Neural cell (in vitro differentiated cells): ENCODE measurements at regions not wholly inside any gene's neighbourhood (a gene's known extent, or its start where the extent isn't known, plus 50 kb on each side); places are given as distances from the start of the nearest gene placed in this dataset.
"Not testable (repeated sequence)": the region's sequence is repeated elsewhere in the genome, so short reads cannot be mapped to it uniquely, and the experiment has no call there.

Source experiments
- H2AFZ ChIP-seq: fragments of 200-600, 300-800 bp; sonication (generic), shearing (Covaris generic); 2 replicates; pipeline ENCODE4 v1.6.0; 2014; ENCODE audit warnings: low read depth, mild to moderate bottlenecking, antibody characterized with exemption, low read length, moderate library complexity
- H3F3A ChIP-seq: fragments of 200-600 bp; shearing (Covaris generic); 2 replicates; pipeline ENCODE4 v1.6.1; 2016; ENCODE audit warnings: mild to moderate bottlenecking, moderate library complexity, mixed read lengths, antibody characterized with exemption, low read length; ENCODE audit not compliant: insufficient read depth, poor library complexity, severe bottlenecking
- H3K27ac ChIP-seq: fragments of 200-600, 300-800 bp; sonication (generic), shearing (Covaris generic); 2 replicates; pipeline ENCODE4 v1.5.1; 2014; ENCODE audit warnings: mild to moderate bottlenecking, low read length, moderate library complexity
- H3K27me3 ChIP-seq: fragments of 300-800, 200-600 bp; sonication (generic), shearing (Covaris generic); 2 replicates; pipeline ENCODE4 v1.6.0; 2014; ENCODE audit warnings: mild to moderate bottlenecking, low read depth, low read length, moderate library complexity; ENCODE audit not compliant: insufficient read depth
- H3K36me3 ChIP-seq: fragments of 300-800, 200-600 bp; sonication (generic), shearing (Covaris generic); 2 replicates; pipeline ENCODE4 v1.5.1; 2014; ENCODE audit warnings: mild to moderate bottlenecking, antibody characterized with exemption, low read length, moderate library complexity; ENCODE audit not compliant: insufficient read depth
- H3K4me2 ChIP-seq: fragments of 300-800, 200-600 bp; sonication (generic), shearing (Covaris generic); 2 replicates; pipeline ENCODE4 v1.6.0; 2014; ENCODE audit warnings: mild to moderate bottlenecking, low read length
- H3K4me3 ChIP-seq: fragments of 300-800, 200-600 bp; sonication (generic), shearing (Covaris generic); 2 replicates; pipeline ENCODE4 v1.5.1; 2014; ENCODE audit warnings: mild to moderate bottlenecking, low read length, moderate library complexity
- H3K79me2 ChIP-seq: fragments of 200-600 bp; shearing (Covaris generic); replicated peaks from 2 replicates; pipeline ENCODE4 v1.6.0; 2014; ENCODE audit warnings: mild to moderate bottlenecking, low read length, moderate library complexity; ENCODE audit not compliant: insufficient read depth
- H3K9ac ChIP-seq: fragments of 300-800, 200-600 bp; sonication (generic), shearing (Covaris generic); 2 replicates; pipeline ENCODE4 v1.6.1; 2016; ENCODE audit warnings: mild to moderate bottlenecking, low read length, mixed read lengths
- H3K9me2 ChIP-seq: fragments of 200-600 bp; shearing (Covaris generic); 2 replicates; pipeline ENCODE4 v1.6.1; 2016; ENCODE audit warnings: mild to moderate bottlenecking, low read length, mixed read lengths; ENCODE audit not compliant: insufficient read depth
- H3K9me3 ChIP-seq: fragments of 200-600, 300-800 bp; sonication (generic), shearing (Covaris generic); 2 replicates; pipeline ENCODE4 v1.6.1; 2016; ENCODE audit warnings: mild to moderate bottlenecking, mixed run types, low read length, moderate library complexity, mixed read lengths
- H4K20me1 ChIP-seq: fragments of 200-600 bp; shearing (Covaris generic); 2 replicates; pipeline ENCODE4 v1.6.1; 2016; ENCODE audit warnings: mild to moderate bottlenecking, mixed run types; ENCODE audit not compliant: insufficient read depth
- EP300 ChIP-seq: fragments of 450-650 bp; conservative IDR thresholded peaks from 2 replicates; pipeline ENCODE4 v1.6.1; 2014; ENCODE audit warnings: antibody characterized with exemption, mild to moderate bottlenecking, moderate library complexity; ENCODE audit not compliant: poor library complexity, severe bottlenecking
- EZH2 ChIP-seq: fragments of 200-600, 300-800 bp; shearing (Covaris generic), sonication (generic); IDR thresholded peaks from 2 replicates; pipeline ENCODE4 v1.6.1; 2014; ENCODE audit warnings: antibody characterized with exemption, low read length, borderline replicate concordance, mild to moderate bottlenecking; ENCODE audit not compliant: insufficient read depth, poor library complexity, severe bottlenecking
- MXI1 ChIP-seq: fragments of 450-650 bp; conservative IDR thresholded peaks from 2 replicates; pipeline ENCODE4 v1.6.1; 2014; ENCODE audit warnings: antibody characterized with exemption, mild to moderate bottlenecking; ENCODE audit not compliant: poor library complexity, severe bottlenecking
- POLR2AphosphoS5 ChIP-seq: IDR thresholded peaks from 2 replicates; pipeline ENCODE4 v1.6.1; 2012
- RAD21 ChIP-seq: fragments of 450-650 bp; conservative IDR thresholded peaks from 2 replicates; pipeline ENCODE4 v1.6.1; 2014; ENCODE audit warnings: antibody characterized with exemption, mild to moderate bottlenecking, moderate library complexity
- REST ChIP-seq: IDR thresholded peaks from 2 replicates; pipeline ENCODE4 v1.6.1; 2012; ENCODE audit warnings: borderline replicate concordance
- SMC3 ChIP-seq: fragments of 450-650 bp; conservative IDR thresholded peaks from 2 replicates; pipeline ENCODE4 v1.6.1; 2014; ENCODE audit warnings: antibody characterized with exemption, mild to moderate bottlenecking, moderate library complexity; ENCODE audit not compliant: poor library complexity
- TAF1 ChIP-seq: IDR thresholded peaks from 2 replicates; pipeline ENCODE4 v1.6.1; 2012; ENCODE audit warnings: low read depth
- TF ChIP-seq, protein P1 (sequence below): fragments of 450-650 bp; IDR thresholded peaks from 2 replicates; pipeline ENCODE4 v1.5.1; 2014; ENCODE audit warnings: antibody characterized with exemption, mild to moderate bottlenecking, moderate library complexity; ENCODE audit not compliant: poor library complexity, severe bottlenecking

DNA sequence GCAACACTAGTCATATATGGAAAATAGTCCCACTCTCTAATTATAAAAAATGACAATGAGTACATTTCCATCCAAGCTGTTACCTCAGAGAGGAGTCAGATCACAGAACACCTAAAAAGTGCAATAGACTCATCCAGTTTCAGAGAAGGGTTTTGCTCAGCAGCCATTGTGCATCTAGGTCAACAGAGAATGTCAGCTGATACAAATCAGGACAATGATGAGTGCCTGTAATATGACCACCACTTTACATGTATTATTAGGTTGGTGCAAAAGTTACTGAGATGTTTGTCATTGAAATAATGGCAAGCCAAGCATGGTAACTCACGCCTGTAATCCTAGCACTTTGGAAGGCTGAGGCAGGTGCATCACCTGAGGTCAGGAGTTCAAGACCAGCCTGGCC lies 164.1 kb upstream of the TTC29 start:
- H3K9me3 ChIP-seq = no peaks in the 10 kb centered on the region
- H3K9ac ChIP-seq = no peak overlapping the region
- H3F3A ChIP-seq = no peaks in the 10 kb centered on the region
- H3K27me3 ChIP-seq = no peaks in the 10 kb centered on the region
- H3K27ac ChIP-seq = no peak overlapping the region
- H3K36me3 ChIP-seq = no peaks in the 10 kb centered on the region
- no peaks in the 10 kb centered on the region for H3K9me2 ChIP-seq
- H2AFZ ChIP-seq = no peak overlapping the region
- H3K4me3 ChIP-seq = no peak overlapping the region
- TF ChIP-seq SMC3 = no peak
- TF ChIP-seq, protein P1, sequence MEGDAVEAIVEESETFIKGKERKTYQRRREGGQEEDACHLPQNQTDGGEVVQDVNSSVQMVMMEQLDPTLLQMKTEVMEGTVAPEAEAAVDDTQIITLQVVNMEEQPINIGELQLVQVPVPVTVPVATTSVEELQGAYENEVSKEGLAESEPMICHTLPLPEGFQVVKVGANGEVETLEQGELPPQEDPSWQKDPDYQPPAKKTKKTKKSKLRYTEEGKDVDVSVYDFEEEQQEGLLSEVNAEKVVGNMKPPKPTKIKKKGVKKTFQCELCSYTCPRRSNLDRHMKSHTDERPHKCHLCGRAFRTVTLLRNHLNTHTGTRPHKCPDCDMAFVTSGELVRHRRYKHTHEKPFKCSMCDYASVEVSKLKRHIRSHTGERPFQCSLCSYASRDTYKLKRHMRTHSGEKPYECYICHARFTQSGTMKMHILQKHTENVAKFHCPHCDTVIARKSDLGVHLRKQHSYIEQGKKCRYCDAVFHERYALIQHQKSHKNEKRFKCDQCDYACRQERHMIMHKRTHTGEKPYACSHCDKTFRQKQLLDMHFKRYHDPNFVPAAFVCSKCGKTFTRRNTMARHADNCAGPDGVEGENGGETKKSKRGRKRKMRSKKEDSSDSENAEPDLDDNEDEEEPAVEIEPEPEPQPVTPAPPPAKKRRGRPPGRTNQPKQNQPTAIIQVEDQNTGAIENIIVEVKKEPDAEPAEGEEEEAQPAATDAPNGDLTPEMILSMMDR = no peak
- no peak for TF ChIP-seq EP300
- no peak for TF ChIP-seq RAD21
- TF ChIP-seq EZH2 = no peak
- no peak for TF ChIP-seq POLR2AphosphoS5
- no peak for TF ChIP-seq TAF1
- TF ChIP-seq REST = no peak
- no peak for TF ChIP-seq MXI1
- no peaks in the 10 kb centered on the region for H4K20me1 ChIP-seq
- H3K79me2 ChIP-seq = no peaks in the 10 kb centered on the region
- H3K4me2 ChIP-seq = no peak overlapping the region

- no peak for TF ChIP-seq TAF1
- no peak for TF ChIP-seq EZH2
- no peak for TF ChIP-seq POLR2AphosphoS5
- TF ChIP-seq RAD21 = peak; percentile 18
- Histone ChIP-seq H3K9me2 (no peaks in the 10 kb centered on the region), H3K9ac (no peak overlapping the region), H4K20me1 (no peaks in the 10 kb centered on the region), H3K9me3 (no peaks in the 10 kb centered on the region), H2AFZ (no peak overlapping the region), H3K36me3 (no peaks in the 10 kb centered on the region), H3K4me3 (no peak overlapping the region), H3K27me3 (no peaks in the 10 kb centered on the region), H3K79me2 (no peaks in the 10 kb centered on the region), H3F3A (no peaks in the 10 kb centered on the region), H3K27ac (no peak overlapping the region), H3K4me2 (no peak overlapping the region)
Measured at GRCh38 chr4:147110473-147111367, 165.1 kb upstream of the TTC29 start.

GRCh38 chr4:147112196-147112595 lies 166.5 kb upstream of the TTC29 start:
- H3K4me2 ChIP-seq, H4K20me1 ChIP-seq, H2AFZ ChIP-seq, H3K9ac ChIP-seq, H3K9me2 ChIP-seq, H3F3A ChIP-seq, H3K36me3 ChIP-seq, H3K27ac ChIP-seq, H3K79me2 ChIP-seq, H3K4me3 ChIP-seq, H3K27me3 ChIP-seq, H3K9me3 ChIP-seq: not testable (repeated sequence)
